HEK293 (cell line): ENCODE measurements at regions not wholly inside any gene's neighbourhood (a gene's known extent, or its start where the extent isn't known, plus 50 kb on each side); places are given as distances from the start of the nearest gene placed in this dataset.

Experiments used
- CTCF ChIA-PET: fragments of 350-600 bp; formaldehyde crosslinking; extraction: SDS; loops from one replicate; lab custom pipeline; 2021; ENCODE audit warnings: antibody characterized with exemption; lab: Yijun Ruan, JAX
- POLR2A ChIA-PET: fragments of 300-600 bp; formaldehyde crosslinking; extraction: SDS; loops from one replicate; lab custom pipeline; 2020; ENCODE audit warnings: antibody characterized with exemption, inconsistent platforms; lab: Yijun Ruan, JAX
- H3K27ac ChIP-seq: fragments of 200-500 bp; sonication (Bioruptor generic); 2 replicates; pipeline ENCODE4 v1.5.1; 2014; ENCODE audit warnings: low read depth, low read length, control low read depth, inconsistent platforms; ENCODE audit errors: extremely low read depth
- H3K36me3 ChIP-seq, 2 experiments: fragments of 200-500 bp in 1 of 2; sonication (Bioruptor generic) in 1 of 2; 1 replicate in 1 of 2; 2 replicates in 1 of 2; pipeline ENCODE4 v1.5.1; 2014 to 2017; ENCODE audit warnings: inconsistent platforms in 2 of 2, low read length in 2 of 2; ENCODE audit not compliant: control insufficient read depth in 2 of 2, insufficient read depth in 1 of 2
- H3K4me1 ChIP-seq: fragments of 200-500 bp; sonication (Bioruptor generic); 2 replicates; pipeline ENCODE4 v1.5.1; 2014; ENCODE audit warnings: mild to moderate bottlenecking, low read length, inconsistent platforms; ENCODE audit not compliant: control insufficient read depth, insufficient read depth
- H3K4me3 ChIP-seq: 2 replicates; pipeline ENCODE4 v1.5.1; 2011; ENCODE audit warnings: low read depth, mild to moderate bottlenecking, control low read depth, low read length, moderate library complexity
- H3K9me3 ChIP-seq: fragments of 200-500 bp; sonication (Bioruptor generic); 2 replicates; pipeline ENCODE4 v1.5.1; 2014; ENCODE audit warnings: low read depth, low read length, inconsistent platforms; ENCODE audit not compliant: control insufficient read depth, insufficient read depth
- KLF1 ChIP-seq: fragments of 450-650 bp; formaldehyde crosslinking; IDR thresholded peaks from 2 replicates; pipeline ENCODE4 v1.5.1; 2016; ENCODE audit warnings: missing biosample characterization, missing genetic modification characterization
- MZF1 ChIP-seq: fragments of 450-650 bp; formaldehyde crosslinking; IDR thresholded peaks from 2 replicates; pipeline ENCODE4 v1.5.1; 2017; ENCODE audit warnings: missing biosample characterization, missing genetic modification characterization, borderline replicate concordance
- OVOL3 ChIP-seq: fragments of 450-650 bp; formaldehyde crosslinking; IDR thresholded peaks from 2 replicates; pipeline ENCODE4 v1.5.1; 2016; ENCODE audit warnings: missing biosample characterization, missing genetic modification characterization
- PRDM6 ChIP-seq: fragments of 450-650 bp; formaldehyde crosslinking; IDR thresholded peaks from 2 replicates; pipeline ENCODE4 v1.5.1; 2017; ENCODE audit warnings: missing biosample characterization, missing genetic modification characterization
- REST ChIP-seq: fragments of 450-650 bp; formaldehyde crosslinking; IDR thresholded peaks from 2 replicates; pipeline ENCODE4 v1.5.1; 2016; ENCODE audit warnings: missing biosample characterization, missing genetic modification characterization
- SALL2 ChIP-seq: fragments of 450-650 bp; formaldehyde crosslinking; IDR thresholded peaks from 2 replicates; pipeline ENCODE4 v1.5.0; 2017; ENCODE audit warnings: missing biosample characterization, mild to moderate bottlenecking, missing genetic modification characterization, borderline replicate concordance
- ZFP37 ChIP-seq: fragments of 450-650 bp; formaldehyde crosslinking; IDR thresholded peaks from 2 replicates; pipeline ENCODE4 v1.5.1; 2016; ENCODE audit warnings: missing biosample characterization, missing genetic modification characterization
- ZNF132 ChIP-seq: fragments of 450-650 bp; formaldehyde crosslinking; IDR thresholded peaks from 2 replicates; pipeline ENCODE4 v1.5.1; 2017; ENCODE audit warnings: missing biosample characterization, missing genetic modification characterization, borderline replicate concordance
- ZNF138 ChIP-seq: fragments of 450-650 bp; formaldehyde crosslinking; IDR thresholded peaks from 2 replicates; pipeline ENCODE4 v1.5.1; 2016; ENCODE audit warnings: missing biosample characterization, missing genetic modification characterization, borderline replicate concordance
- ZNF211 ChIP-seq: fragments of 450-650 bp; formaldehyde crosslinking; IDR thresholded peaks from 2 replicates; pipeline ENCODE4 v1.5.1; 2016; ENCODE audit warnings: low read depth, missing biosample characterization, missing genetic modification characterization
- ZNF214 ChIP-seq: fragments of 450-650 bp; formaldehyde crosslinking; IDR thresholded peaks from 2 replicates; pipeline ENCODE4 v1.5.1; 2017; ENCODE audit warnings: missing biosample characterization, mild to moderate bottlenecking, missing genetic modification characterization, borderline replicate concordance
- ZNF26 ChIP-seq: fragments of 450-650 bp; formaldehyde crosslinking; IDR thresholded peaks from 2 replicates; pipeline ENCODE4 v1.5.1; 2016; ENCODE audit warnings: missing biosample characterization, missing genetic modification characterization
- ZNF394 ChIP-seq: fragments of 450-650 bp; formaldehyde crosslinking; IDR thresholded peaks from 2 replicates; pipeline ENCODE4 v1.5.1; 2016; ENCODE audit warnings: missing biosample characterization, missing genetic modification characterization, mild to moderate bottlenecking, moderate library complexity, borderline replicate concordance
- ZNF398 ChIP-seq: fragments of 450-650 bp; formaldehyde crosslinking; IDR thresholded peaks from 2 replicates; pipeline ENCODE4 v1.5.1; 2017; ENCODE audit warnings: missing biosample characterization, missing genetic modification characterization
- ZNF555 ChIP-seq: fragments of 450-650 bp; formaldehyde crosslinking; conservative IDR thresholded peaks from 2 replicates; pipeline ENCODE4 v1.5.1; 2017; ENCODE audit warnings: missing biosample characterization, mild to moderate bottlenecking, missing genetic modification characterization, inconsistent platforms
- ZNF585B ChIP-seq: fragments of 450-650 bp; formaldehyde crosslinking; IDR thresholded peaks from 2 replicates; pipeline ENCODE4 v1.5.1; 2016; ENCODE audit warnings: missing biosample characterization, missing genetic modification characterization
- ZNF704 ChIP-seq: fragments of 450-650 bp; formaldehyde crosslinking; IDR thresholded peaks from 2 replicates; pipeline ENCODE4 v1.5.1; 2016; ENCODE audit warnings: missing biosample characterization, missing genetic modification characterization
- ZNF777 ChIP-seq: fragments of 450-650 bp; formaldehyde crosslinking; IDR thresholded peaks from 2 replicates; pipeline ENCODE4 v1.5.1; 2017; ENCODE audit warnings: missing biosample characterization, missing genetic modification characterization, borderline replicate concordance
- ZSCAN16 ChIP-seq: fragments of 450-650 bp; formaldehyde crosslinking; IDR thresholded peaks from 2 replicates; pipeline ENCODE4 v1.5.1; 2016; ENCODE audit warnings: missing biosample characterization, missing genetic modification characterization
- ZSCAN23 ChIP-seq: fragments of 450-650 bp; formaldehyde crosslinking; IDR thresholded peaks from 2 replicates; pipeline ENCODE4 v1.5.1; 2016; ENCODE audit warnings: missing biosample characterization, missing genetic modification characterization
- ZSCAN30 ChIP-seq: fragments of 450-650 bp; IDR thresholded peaks from 2 replicates; pipeline ENCODE4 v1.5.1; 2018; ENCODE audit warnings: missing biosample characterization, mild to moderate bottlenecking, missing genetic modification characterization, moderate library complexity

- H3K36me3 ChIP-seq = no peaks in the 10 kb centered on the region
- ChIA-PET POLR2A (no interaction called here), CTCF (no interaction called here)
- H3K4me3 ChIP-seq = no peak overlapping the region
- H3K9me3 ChIP-seq = no peaks in the 10 kb centered on the region
- no peak overlapping the region for H3K27ac ChIP-seq
- peaks cover 15% of the 10 kb centered on the region for H3K4me1 ChIP-seq
- TF ChIP-seq MZF1 (tag by site-specific recombination) (no peak), ZNF26 (tag by site-specific recombination) (no peak), ZSCAN16 (tag by site-specific recombination) (no peak), ZSCAN30 (no peak), ZNF777 (tag by site-specific recombination) (no peak), SALL2 (tag by site-specific recombination) (no peak), ZNF132 (tag by site-specific recombination) (no peak), ZNF214 (tag by site-specific recombination) (no peak), REST (tag by site-specific recombination) (no peak)
Measured at GRCh38 chr11:92857407-92857806, 112.0 kb upstream of the MTNR1B start.

- CTCF ChIA-PET = no interaction called here
- POLR2A ChIA-PET = no interaction called here
- H3K4me3 ChIP-seq = no peak overlapping the region
- no peak for TF ChIP-seq ZNF585B (tag by site-specific recombination)
- TF ChIP-seq ZSCAN23 = no peak
- TF ChIP-seq PRDM6 (tag by site-specific recombination) = no peak
- TF ChIP-seq ZFP37 = no peak
- no peak for TF ChIP-seq ZNF394 (tag by site-specific recombination)
- TF ChIP-seq ZNF211 (tag by site-specific recombination) = no peak
- TF ChIP-seq REST (tag by site-specific recombination) = no peak
- no peak for TF ChIP-seq ZNF138 (tag by site-specific recombination)
- no peak for TF ChIP-seq ZNF398 (tag by site-specific recombination)
- TF ChIP-seq ZNF555 (tag by site-specific recombination) = no peak
- TF ChIP-seq ZNF704 (tag by site-specific recombination) = no peak
- no peak for TF ChIP-seq OVOL3 (tag by site-specific recombination)
- no peak for TF ChIP-seq KLF1 (tag by site-specific recombination)
Measured at GRCh38 chr11:92859156-92859690, 110.2 kb upstream of the MTNR1B start.

More at GRCh38 chr11:92859156-92859690, 110.2 kb upstream of the MTNR1B start:
- H3K9me3 ChIP-seq = no peaks in the 10 kb centered on the region
- H3K36me3 ChIP-seq = no peaks in the 10 kb centered on the region
- peaks cover 15% of the 10 kb centered on the region for H3K4me1 ChIP-seq
- no peak overlapping the region for H3K27ac ChIP-seq
